ENCODE measurements at regions not wholly inside any gene's neighbourhood (a gene's known extent, or its start where the extent isn't known, plus 50 kb on each side); places are given as distances from the start of the nearest gene placed in this dataset.

DNA sequence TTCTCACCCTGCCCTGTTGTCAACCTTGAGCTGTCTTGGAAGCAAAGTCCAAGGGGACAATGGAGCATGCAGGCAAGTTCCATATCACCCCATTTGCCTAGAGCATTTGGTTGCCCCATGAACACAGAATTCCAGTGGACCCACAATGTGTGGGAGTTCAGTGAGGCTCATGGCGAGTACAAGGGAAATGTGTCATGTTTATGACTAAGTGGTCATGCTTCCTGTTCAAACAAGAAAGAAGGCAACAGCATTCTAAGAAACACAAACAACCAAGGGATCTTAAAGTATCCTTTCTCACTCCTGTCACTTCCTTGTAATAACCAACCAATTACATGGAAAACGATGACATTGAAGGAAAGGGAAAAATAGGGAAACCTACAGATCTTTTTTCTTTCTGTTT lies 513.0 kb downstream of the INHBA start:
- no peak overlapping the region for H3K4me3 ChIP-seq (ENCODE audit: low read depth, low read length)
- TF ChIP-seq, protein P1, sequence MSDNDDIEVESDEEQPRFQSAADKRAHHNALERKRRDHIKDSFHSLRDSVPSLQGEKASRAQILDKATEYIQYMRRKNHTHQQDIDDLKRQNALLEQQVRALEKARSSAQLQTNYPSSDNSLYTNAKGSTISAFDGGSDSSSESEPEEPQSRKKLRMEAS (IDR thresholded peaks at IDR 0.05; ENCODE audit: low read depth, low read length) = no peak
- TF ChIP-seq, protein P2, sequence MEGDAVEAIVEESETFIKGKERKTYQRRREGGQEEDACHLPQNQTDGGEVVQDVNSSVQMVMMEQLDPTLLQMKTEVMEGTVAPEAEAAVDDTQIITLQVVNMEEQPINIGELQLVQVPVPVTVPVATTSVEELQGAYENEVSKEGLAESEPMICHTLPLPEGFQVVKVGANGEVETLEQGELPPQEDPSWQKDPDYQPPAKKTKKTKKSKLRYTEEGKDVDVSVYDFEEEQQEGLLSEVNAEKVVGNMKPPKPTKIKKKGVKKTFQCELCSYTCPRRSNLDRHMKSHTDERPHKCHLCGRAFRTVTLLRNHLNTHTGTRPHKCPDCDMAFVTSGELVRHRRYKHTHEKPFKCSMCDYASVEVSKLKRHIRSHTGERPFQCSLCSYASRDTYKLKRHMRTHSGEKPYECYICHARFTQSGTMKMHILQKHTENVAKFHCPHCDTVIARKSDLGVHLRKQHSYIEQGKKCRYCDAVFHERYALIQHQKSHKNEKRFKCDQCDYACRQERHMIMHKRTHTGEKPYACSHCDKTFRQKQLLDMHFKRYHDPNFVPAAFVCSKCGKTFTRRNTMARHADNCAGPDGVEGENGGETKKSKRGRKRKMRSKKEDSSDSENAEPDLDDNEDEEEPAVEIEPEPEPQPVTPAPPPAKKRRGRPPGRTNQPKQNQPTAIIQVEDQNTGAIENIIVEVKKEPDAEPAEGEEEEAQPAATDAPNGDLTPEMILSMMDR (IDR thresholded peaks at IDR 0.05; ENCODE audit: low read depth, low read length) = no peak
- TF ChIP-seq POLR2A (IDR thresholded peaks at IDR 0.05; ENCODE audit: extremely low read depth, insufficient read length) = no peak
- peak; percentile 36 for DNase-seq (ENCODE audit: low read depth)

DNA sequence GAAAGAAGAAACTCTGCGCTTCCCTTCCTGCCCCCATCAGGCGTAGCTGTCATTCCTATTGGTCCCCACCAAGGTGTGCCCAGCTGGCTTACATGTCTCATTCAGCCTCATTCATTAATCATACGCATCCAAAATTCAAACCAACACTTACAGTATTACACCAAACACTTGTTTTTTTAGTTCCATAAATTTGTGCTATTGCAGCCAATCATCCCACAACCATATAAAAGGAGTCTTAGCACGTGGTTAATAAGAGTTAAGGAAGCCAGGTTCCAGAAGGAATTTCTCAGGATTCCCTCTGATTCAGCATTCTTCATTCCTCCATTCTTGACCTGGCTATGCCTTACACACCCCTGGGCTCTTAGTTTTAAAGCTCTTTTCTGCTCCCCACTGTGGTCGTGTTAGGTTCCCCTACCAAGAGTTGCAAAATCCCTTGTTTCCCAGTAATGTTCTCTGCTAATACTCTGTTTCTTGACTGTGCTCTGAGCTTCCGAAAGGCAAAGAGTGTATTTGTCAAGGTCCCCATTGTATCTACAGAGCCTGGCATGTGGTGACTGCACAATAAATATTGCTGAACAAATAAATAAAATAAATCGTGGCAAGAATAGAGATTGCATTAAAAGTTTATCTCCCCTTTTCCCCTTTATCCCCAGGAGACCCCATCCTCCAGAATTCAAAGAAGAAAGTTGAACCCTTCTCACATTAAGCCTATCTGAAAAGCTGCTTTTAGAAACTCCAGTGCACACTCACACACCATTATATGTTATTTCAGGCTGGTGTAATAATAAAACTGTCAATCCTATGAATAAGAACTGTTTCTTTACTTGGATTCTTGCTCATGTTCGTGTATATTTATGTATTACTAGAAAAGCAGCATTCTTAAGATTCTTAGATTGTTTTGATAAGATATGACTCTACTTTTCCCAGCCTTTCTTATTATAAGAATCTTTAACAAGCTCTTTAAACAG lies 514.4 kb downstream of the INHBA start:
- no peak for DNase-seq (ENCODE audit: low read depth)
- H3K4me3 ChIP-seq (ENCODE audit: low read depth, low read length) = no peak overlapping the region
- TF ChIP-seq POLR2A (IDR thresholded peaks at IDR 0.05; ENCODE audit: extremely low read depth, insufficient read length) = no peak
- TF ChIP-seq MYC (IDR thresholded peaks at IDR 0.05; ENCODE audit: low read depth, low read length) = no peak
- TF ChIP-seq, protein P2 (IDR thresholded peaks at IDR 0.05; ENCODE audit: low read depth, low read length) = no peak
- TF ChIP-seq, protein P1 (IDR thresholded peaks at IDR 0.05; ENCODE audit: low read depth, low read length) = no peak

DNA sequence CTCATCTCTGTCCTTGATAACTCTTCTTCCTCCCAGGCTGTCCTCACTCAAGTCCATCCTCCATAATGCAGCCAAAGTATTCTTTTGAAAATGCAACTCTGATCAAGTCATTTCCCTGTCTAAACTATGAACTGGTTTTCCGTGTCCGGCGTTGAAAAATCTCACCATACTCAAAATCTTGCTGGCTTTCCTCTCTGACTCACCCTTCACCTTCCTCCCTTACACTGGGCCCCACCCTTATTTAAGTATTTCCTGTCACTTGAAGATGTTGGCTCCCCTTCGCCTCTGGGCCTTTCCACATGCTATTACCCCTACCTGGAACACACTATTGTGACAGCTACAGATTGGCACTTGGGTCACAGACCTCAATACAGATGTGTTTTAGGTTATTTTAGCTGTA lies 515.6 kb downstream of the INHBA start:
- DNase-seq (ENCODE audit: low read depth) = no peak
- TF ChIP-seq POLR2A (IDR thresholded peaks at IDR 0.05; ENCODE audit: extremely low read depth, insufficient read length) = no peak
- H3K4me3 ChIP-seq (ENCODE audit: low read depth, low read length) = no peak overlapping the region

DNA sequence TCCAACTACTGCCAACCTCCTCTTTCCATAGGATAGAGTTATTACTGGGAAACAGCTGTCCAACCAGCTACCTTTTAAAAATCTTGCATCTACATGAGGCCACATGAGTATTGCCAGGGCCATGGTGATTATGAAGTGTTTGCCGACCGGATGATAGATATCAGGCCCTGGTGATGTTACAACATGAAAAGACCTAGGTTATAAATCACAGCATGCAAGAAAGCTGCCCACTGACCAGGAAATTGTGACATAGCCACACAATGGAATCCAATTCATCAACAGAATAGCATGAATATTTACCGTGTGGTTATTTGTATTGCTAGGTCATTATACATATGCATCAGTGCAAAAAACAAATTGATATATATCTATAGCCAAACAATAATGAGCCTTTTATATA lies 517.0 kb downstream of the INHBA start:
- no peak overlapping the region for H3K4me3 ChIP-seq (ENCODE audit: low read depth, low read length)
- TF ChIP-seq MYC (IDR thresholded peaks at IDR 0.05; ENCODE audit: low read depth, low read length) (no peak), POLR2A (IDR thresholded peaks at IDR 0.05; ENCODE audit: extremely low read depth, insufficient read length) (no peak)
- TF ChIP-seq, protein P1 (IDR thresholded peaks at IDR 0.05; ENCODE audit: low read depth, low read length) = no peak
- TF ChIP-seq, protein P2 (IDR thresholded peaks at IDR 0.05; ENCODE audit: low read depth, low read length) = no peak
- no peak for DNase-seq (ENCODE audit: low read depth)

DNA sequence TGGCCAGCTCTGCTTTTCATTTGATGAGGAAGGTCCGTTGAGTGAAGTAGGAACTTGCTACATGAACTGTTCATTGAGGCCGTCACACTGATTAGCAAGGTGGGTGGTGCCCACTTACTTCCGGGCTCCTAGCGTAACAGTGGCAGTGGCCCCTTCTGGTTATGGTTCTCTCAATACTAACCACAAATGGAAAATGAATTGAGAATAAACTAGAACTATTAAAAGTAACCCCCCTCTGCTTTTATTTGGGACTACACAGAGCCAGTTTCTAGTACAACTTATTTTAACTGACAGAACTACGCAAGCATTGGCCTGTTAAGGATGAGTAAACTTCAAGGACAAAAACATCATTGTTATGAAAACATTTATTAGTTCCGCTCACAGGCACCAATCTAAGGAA lies 519.1 kb downstream of the INHBA start:
- DNase-seq (ENCODE audit: low read depth) = no peak
- TF ChIP-seq MYC (IDR thresholded peaks at IDR 0.05; ENCODE audit: low read depth, low read length) (no peak), POLR2A (IDR thresholded peaks at IDR 0.05; ENCODE audit: extremely low read depth, insufficient read length) (no peak)
- TF ChIP-seq, protein P1 (IDR thresholded peaks at IDR 0.05; ENCODE audit: low read depth, low read length) = no peak
- TF ChIP-seq, protein P2 (IDR thresholded peaks at IDR 0.05; ENCODE audit: low read depth, low read length) = no peak
- H3K4me3 ChIP-seq (ENCODE audit: low read depth, low read length) = no peak overlapping the region

DNA sequence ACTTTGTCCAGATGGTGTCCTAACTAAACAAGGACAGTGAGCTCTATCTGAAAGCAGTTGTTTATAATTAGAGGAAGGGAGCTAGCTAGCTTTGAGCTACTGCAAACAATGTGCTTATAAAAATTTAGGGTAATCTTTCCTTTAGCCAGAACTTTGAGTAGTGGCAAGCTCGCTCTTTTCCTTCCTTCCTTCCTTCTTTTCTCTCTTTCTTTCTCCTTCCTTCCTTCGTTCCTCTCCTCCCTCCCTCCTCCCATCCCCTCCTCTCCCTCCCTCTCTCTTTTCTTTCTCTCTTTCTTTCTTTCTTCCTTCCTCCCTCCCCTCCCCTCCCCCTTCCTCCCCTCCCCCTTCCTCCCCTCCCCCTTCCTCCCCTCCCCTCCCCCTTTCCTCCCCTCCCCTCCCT lies 520.1 kb downstream of the INHBA start:
- DNase-seq (ENCODE audit: low read depth) = no peak
- TF ChIP-seq, protein P1 (IDR thresholded peaks at IDR 0.05; ENCODE audit: low read depth, low read length) = no peak
- TF ChIP-seq MYC (IDR thresholded peaks at IDR 0.05; ENCODE audit: low read depth, low read length) = no peak
- no peak overlapping the region for H3K4me3 ChIP-seq (ENCODE audit: low read depth, low read length)
